ENCODE measurements at regions not wholly inside any gene's neighbourhood (a gene's known extent, or its start where the extent isn't known, plus 50 kb on each side); places are given as distances from the start of the nearest gene placed in this dataset.
"Not testable (repeated sequence)": the region's sequence is repeated elsewhere in the genome, so short reads cannot be mapped to it uniquely, and the experiment has no call there.

DNA sequence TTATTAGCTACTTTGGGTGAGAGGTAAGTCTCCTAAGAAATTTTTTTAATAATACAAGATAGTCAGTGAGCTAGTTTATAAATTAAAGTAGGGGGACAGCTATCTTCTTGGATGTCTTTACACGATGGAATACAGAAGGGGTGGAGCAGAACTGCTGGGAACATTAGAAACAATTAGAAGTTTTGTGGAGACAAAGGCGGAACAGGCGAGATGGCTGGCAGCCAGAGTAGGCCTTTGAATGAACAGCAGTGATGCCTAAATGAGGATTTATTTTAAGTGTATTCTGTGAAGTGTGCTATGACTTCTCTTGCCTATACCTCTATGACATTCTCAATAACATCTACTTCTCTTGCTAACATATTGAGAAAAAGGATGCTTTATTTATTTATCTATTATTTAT is 1345.3 kb upstream of the SEL1L start:
- DNase-seq = no peak

DNA sequence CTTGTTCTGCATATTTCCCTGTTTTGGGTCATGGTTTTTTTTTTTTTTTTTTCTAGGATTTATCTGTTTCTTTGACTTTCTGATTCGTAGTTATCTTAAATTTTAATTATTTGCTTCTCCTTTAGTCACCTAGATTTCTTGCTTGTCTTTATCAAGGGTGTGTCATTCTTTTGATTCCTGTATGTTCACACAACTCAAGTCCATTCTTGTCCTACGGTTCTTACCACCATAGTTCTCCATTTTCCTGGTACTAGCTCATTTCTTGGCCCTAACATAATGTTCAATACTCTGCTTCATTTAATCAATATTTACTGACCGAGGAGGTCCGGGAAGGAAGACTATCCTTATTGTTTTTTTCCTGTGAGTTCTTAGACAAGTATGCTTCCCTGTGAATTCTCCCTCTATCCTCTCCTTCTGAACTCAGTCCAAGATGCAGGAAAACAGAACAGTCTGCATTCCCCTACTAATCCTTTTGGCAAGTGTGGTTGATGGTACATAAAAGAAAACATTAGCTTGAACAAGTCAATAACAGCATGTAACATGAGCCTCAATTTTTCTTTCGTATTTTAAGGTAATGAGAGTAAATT is 1346.4 kb upstream of the SEL1L start:
- DNase-seq = no peak

DNA sequence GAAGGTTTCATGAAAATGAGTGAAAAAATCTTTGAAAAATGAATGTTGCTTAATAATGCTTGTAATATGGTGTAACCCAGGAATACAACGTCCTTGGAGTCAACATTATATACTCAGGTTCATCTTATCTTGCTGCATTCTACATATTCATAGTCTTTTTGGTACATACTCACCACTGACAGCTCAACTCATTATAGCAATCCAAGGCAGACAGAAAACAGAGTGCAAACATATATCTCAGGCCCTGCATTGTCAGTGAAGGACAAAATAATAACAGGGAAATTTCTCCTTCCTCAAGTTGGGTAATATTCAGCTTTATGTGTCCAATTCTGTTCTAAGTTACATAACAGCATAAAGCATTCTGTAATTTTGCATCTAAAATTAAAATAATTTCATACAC is 1353.0 kb upstream of the SEL1L start:
- DNase-seq = no peak

DNA sequence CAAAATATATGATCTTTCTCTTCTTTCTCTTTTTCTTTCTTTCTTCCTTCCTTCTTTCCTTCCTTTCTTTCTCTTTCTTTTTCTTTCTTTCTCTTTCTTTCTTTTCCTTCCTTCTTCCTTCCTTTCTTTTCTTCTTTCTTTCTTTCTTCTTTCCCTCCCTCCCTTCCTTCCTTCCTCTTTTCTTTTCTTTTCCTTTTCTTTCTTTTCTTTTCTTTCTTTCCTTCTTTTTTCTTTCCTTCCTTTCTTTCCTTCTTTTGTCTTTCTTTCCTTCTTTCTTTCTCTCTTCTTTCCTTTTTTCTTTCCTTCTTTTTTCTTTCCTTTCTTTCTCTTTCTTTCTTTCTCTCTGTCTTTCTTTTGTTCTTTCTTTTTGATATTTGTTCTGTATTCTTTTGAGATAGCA is 1356.0 kb upstream of the SEL1L start:
- DNase-seq = no peak

GRCh38 chr14:82896476-82896875 is 1362.8 kb upstream of the SEL1L start:
- no peak for DNase-seq

DNA sequence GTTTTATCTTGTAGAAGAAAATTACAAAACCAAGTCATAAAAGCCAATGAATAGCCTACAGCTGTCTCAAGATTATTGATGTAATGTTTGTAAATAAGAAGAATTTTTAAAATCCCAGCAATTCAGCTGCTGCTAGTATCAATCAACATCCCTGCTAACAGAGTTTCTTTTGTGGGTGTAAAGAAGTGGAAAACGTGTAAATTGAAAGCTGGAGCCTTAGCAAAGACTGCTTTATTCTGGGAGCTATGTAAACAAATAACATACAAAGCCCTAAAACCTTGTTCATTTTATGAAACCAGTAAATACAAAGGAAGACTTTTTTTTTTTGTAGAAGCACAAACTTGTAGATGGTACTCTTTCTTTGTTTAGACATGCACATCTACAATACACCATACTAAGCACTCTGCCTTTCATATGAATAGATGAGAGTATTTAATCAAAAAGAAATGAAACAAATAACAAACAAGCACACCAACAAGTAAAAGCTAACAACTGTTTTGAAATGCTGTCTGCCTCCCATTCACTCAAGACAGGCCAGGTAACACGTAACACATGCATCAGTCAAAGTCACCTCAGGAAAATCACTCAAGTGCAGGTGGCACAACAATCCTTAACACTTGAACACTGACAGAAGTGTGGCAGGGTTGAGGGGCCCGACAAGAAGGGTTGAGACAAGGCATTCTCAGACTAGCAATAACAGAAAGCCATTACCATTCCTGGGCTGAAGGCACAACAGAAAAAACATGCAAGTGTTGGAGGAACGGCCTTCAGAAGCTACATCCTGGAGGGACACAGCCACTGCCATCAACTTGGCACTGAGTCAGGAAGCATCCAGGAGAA is 1364.0 kb upstream of the SEL1L start:
- DNase-seq = no peak

GRCh38 chr14:82905762-82906161 is 1372.1 kb upstream of the SEL1L start:
- no peak for DNase-seq

- DNase-seq = no peak
Measured at GRCh38 chr14:82911930-82912329, 1378.3 kb upstream of the SEL1L start.

- DNase-seq = no peak
Measured at GRCh38 chr14:82913396-82913795, 1379.7 kb upstream of the SEL1L start.

DNA sequence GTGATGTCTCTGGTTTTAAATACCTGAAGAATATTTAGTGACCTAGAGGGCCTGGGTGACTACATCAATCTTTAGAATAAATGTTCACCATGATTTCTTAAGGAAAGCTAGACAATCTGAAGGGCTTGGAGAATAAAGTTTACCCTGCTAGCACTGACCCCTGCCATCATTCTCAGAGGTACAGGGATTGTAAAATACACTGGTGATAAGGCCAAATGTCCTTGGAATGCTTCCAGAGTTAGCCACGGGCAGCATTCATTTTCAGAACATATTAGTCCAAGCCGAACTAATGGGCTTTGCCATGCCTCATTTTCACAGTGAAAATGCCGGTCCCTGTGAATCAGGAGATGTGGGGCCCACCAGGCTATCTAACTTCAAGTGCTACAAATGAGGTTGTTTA is 1381.7 kb upstream of the SEL1L start:
- no peak for DNase-seq

GRCh38 chr14:82935691-82936090 is 1402.0 kb upstream of the SEL1L start:
- no peak for DNase-seq

DNA sequence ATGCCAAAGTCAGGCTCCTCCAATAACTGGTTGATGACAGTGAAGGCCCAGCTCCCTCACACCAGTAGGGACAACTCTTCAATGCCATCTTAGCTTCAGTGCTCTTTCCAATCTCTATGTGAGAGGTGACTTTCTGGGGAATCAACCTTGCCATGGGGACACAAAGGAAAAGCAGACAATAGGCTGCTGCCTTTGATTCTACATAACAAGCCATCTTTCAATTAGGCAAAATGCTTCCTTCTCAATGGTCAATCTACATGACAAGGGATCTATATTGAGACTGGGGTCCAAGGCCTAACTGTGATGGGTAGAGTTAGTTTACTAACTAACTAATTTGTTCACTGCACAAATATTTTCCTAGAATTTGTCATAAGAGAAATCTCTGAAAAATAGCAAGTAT is 1417.5 kb upstream of the SEL1L start:
- no peak for DNase-seq

GRCh38 chr14:82963756-82964155 is 1430.1 kb upstream of the SEL1L start:
- no peak for DNase-seq

DNA sequence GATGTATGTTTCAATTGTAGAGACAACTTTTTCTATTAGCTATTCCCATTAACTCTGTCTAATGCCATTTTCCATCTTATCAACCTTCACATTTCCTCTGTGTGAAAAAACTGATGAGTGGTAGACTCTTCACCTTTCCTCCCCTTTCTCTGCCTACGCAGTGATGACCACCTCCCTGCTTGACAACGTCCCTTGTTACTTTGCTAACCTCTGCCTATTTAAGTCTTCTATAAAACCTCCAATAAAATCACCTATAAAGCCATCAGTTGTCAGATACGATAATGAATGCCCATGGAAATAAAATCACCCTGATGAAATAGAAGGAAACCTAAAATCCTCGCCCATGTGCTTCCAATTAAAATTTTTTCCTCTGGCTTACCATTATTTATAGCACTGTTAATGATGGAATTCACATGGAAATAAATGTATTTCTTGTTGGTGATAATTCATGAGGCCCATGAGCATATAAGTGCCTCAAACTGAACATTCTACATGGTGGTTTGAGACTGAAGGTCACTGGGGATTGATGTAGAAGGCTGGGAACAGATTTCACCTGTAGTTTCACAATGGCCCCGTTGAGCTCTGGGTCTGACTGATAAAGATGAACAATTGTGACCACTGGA is 1454.0 kb upstream of the SEL1L start:
- no peak for DNase-seq

GRCh38 chr14:82994547-82994946 is 1460.9 kb upstream of the SEL1L start:
- not testable (repeated sequence) for DNase-seq

DNA sequence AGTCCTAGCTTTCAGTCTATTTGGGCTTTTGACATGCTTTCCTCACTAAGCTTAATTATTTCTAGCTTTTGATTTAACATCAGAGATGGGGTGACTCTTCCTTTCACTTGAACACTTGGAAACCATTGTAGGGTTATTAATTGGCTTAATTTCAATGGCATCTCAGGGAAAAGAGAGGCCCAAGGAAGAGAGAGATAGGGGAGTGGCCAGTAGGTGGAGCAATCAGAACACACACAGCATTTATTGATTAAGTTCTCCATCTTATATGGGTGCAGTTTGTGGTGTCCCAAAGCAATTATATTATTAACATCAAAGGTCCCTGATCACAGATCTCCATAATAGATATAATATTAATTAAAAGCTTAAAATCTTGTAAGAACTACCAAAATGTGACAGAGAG is 1466.1 kb upstream of the SEL1L start:
- peak; percentile 8 for DNase-seq

- DNase-seq = no peak
Measured at GRCh38 chr14:83004456-83005006, 1470.9 kb upstream of the SEL1L start.

- DNase-seq = no peak
Measured at GRCh38 chr14:83006121-83006670, 1472.5 kb upstream of the SEL1L start.

DNA sequence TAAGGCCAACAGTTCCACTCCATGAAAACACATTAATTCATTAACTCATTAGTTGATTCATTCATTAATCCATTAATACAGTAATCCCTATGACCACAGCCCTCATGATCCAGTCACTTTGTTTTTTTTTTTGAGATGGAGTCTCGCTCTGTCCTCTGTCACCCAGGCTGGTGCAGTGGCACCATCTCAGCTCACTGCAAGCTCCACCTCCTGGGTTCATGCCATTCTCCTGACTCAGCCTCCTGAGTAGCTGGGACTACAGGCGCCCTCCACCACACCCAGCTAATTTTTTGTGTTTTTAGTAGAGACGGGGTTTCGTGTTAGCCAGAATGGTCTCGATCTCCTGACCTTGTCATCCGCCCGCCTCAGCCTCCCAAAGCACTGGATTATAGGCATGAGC is 1473.4 kb upstream of the SEL1L start:
- DNase-seq = not testable (repeated sequence)

GRCh38 chr14:83007641-83008225 is 1474.1 kb upstream of the SEL1L start:
- DNase-seq = no peak

DNA sequence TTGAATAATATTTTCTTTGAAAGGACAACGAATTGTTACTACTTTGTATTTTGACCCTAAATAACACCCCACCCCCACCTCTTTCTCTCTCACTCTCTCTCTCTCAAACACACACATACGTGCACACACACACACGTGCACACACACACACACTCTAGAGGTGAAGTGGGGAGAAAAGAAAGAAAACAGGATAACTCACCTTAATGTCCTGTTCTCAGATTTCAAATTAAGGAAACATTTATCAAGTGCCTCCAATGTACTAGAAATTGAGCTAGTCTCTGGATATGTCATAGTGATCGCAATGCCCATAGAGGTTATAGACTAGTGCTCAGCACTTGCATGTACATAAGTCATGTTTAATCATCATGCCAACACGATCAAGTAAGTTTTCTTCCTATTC is 1483.6 kb upstream of the SEL1L start:
- DNase-seq = no peak

DNA sequence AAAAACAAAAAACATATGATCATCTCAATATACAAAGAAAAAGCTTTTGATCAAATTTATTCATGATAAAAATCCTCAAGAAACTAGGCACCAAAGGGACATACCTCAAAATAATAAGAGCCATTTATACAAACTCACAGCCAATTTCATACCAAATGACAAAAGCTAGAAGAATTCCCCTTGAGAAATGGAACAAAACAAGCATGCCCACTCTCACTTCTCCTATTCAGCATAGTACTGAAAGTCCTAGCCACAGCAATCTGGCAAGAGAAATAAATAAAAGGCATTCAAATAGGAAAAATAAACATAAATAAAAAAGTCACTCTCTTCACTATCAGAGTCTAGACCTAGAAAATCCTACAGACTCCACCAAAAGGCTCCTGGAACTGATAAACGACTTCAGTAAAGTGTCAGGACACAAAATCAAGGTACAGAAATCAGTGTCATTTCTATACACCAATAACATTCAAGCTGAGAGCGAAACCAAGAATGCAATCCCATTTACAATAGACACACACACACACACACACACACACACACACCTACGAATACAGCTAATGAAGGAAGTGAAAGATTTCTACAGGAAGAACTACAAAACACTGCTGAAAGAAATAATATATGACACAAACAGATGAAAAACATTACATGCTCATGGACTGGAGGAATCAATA is 1486.2 kb upstream of the SEL1L start:
- DNase-seq = no peak

DNA sequence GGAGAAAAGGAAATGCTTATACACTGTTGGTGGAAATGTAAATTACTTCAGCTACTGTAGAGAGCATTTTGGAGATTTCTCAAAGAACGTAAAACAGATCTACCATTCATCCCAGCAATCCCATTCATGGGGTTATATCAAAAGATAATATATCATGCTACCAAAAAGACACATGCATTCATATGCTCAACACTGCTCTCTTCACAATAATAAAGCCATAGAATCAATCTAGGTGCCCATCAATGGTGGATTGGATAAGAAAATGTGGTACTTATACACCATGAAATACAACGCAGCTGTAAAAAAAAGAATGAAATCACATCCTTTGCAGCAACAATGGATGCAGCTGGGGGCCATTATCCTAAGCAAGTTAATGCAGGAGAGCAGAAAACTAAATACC is 1487.7 kb upstream of the SEL1L start:
- DNase-seq = no peak

Measured in kidney glomerular epithelial cell (primary cell).